ENCODE measurements at regions not wholly inside any gene's neighbourhood (a gene's known extent, or its start where the extent isn't known, plus 50 kb on each side); places are given as distances from the start of the nearest gene placed in this dataset.

- TF ChIP-seq EP300 (IDR thresholded peaks at IDR 0.05; ENCODE audit: borderline replicate concordance in 1 of 2, control insufficient read depth in 1 of 2, low read depth in 2 of 2, low read length in 2 of 2): no peak
- no peak for TF ChIP-seq CTCF (IDR thresholded peaks at IDR 0.05 in 2 of 3, conservative IDR thresholded peaks at IDR 0.05 in 1 of 3; ENCODE audit: control insufficient read depth in 2 of 3, extremely low read depth in 1 of 3, insufficient read depth in 1 of 3, low read depth in 3 of 3, low read length in 3 of 3)
- TF ChIP-seq CUX1 (IDR thresholded peaks at IDR 0.05; ENCODE audit: insufficient replicate concordance, low read depth, low read length): no peak
- no peak for TF ChIP-seq YY1 (IDR thresholded peaks at IDR 0.05; ENCODE audit: low read depth, low read length)
- TF ChIP-seq EZH2 (IDR thresholded peaks at IDR 0.05; ENCODE audit: borderline replicate concordance, control insufficient read depth, low read depth, low read length): no peak
- TF ChIP-seq LARP7 (IDR thresholded peaks at IDR 0.05): no peak
- no peak for TF ChIP-seq ATF7 (IDR thresholded peaks at IDR 0.05; ENCODE audit: low read depth)
- TF ChIP-seq ELK1 (IDR thresholded peaks at IDR 0.05; ENCODE audit: low read depth, low read length): no peak
- TF ChIP-seq YBX1 (IDR thresholded peaks at IDR 0.05): no peak
- no peak for TF ChIP-seq ZBTB33 (IDR thresholded peaks at IDR 0.05)
- no peak for TF ChIP-seq GABPA (IDR thresholded peaks at IDR 0.05; ENCODE audit: low read depth)
These were observed 241.5 kb downstream of the TLE4 start for GRCh38 chr9:79813258-79813638.

Measured in GM12878 (cell line).